Activated T-helper 2 cell treated with anti-CD3 and anti-CD28 coated beads, Interferon-gamma antibody, Interleukin-2, Interleukin-4, amounts not matched to agents 10 μg/mL and 5 μg/mL and 100 μg/mL, durations not matched to agents 14 hours and 24 hours and 36 hours (primary cell): ENCODE measurements at regions not wholly inside any gene's neighbourhood (a gene's known extent, or its start where the extent isn't known, plus 50 kb on each side); places are given as distances from the start of the nearest gene placed in this dataset.
"Not testable (repeated sequence)": the region's sequence is repeated elsewhere in the genome, so short reads cannot be mapped to it uniquely, and the experiment has no call there.

Experiments
- DNase-seq: peaks from one replicate; pipeline ENCODE4 v3.0.0; 2021; ENCODE audit warnings: low spot score
- H3K27ac Mint-ChIP-seq: one replicate; pipeline ENCODE4 v1.8.0; 2021; ENCODE audit warnings: mixed read lengths
- H3K27me3 Mint-ChIP-seq: one replicate; pipeline ENCODE4 v1.8.0; 2021; ENCODE audit warnings: low read depth, mixed read lengths
- H3K36me3 Mint-ChIP-seq: one replicate; pipeline ENCODE4 v1.8.0; 2021; ENCODE audit warnings: low read depth, mixed read lengths
- H3K4me1 Mint-ChIP-seq: one replicate; pipeline ENCODE4 v1.8.0; 2021; ENCODE audit warnings: low read depth, mixed read lengths
- H3K4me3 Mint-ChIP-seq: one replicate; pipeline ENCODE4 v1.8.0; 2021; ENCODE audit warnings: low read depth, mild to moderate bottlenecking, moderate library complexity, mixed read lengths
- H3K9me3 Mint-ChIP-seq: one replicate; pipeline ENCODE4 v1.8.0; 2021; ENCODE audit warnings: mixed read lengths
- intact Hi-C: fragments of 100-400 bp; cut with micrococcal nuclease; formaldehyde crosslinking; loops from one replicate; pipeline ENCODE4 v1.15.1; 2023

GRCh38 chr5:105230516-105231157 is 1668.0 kb upstream of the NUDT12 start:
- Mint-ChIP-seq H3K27me3 (no peaks in the 10 kb centered on the region), H3K36me3 (no peaks in the 10 kb centered on the region), H3K4me3 (no peak overlapping the region), H3K4me1 (no peaks in the 10 kb centered on the region), H3K9me3 (peaks cover 18% of the 10 kb centered on the region), H3K27ac (no peak overlapping the region)
- DNase-seq, result no peak
- intact Hi-C loops, result no loop called here

- intact Hi-C loops, result no loop called here
- Mint-ChIP-seq H3K27ac (no peak overlapping the region), H3K4me3 (no peak overlapping the region), H3K4me1 (no peaks in the 10 kb centered on the region), H3K9me3 (peaks cover 22% of the 10 kb centered on the region), H3K27me3 (no peaks in the 10 kb centered on the region), H3K36me3 (no peaks in the 10 kb centered on the region)
- DNase-seq, result no peak
These were observed 1655.4 kb upstream of the NUDT12 start for GRCh38 chr5:105218018-105218417.

GRCh38 chr5:105213078-105213477 is 1650.5 kb upstream of the NUDT12 start:
- Mint-ChIP-seq H3K4me1 (no peaks in the 10 kb centered on the region), H3K36me3 (no peaks in the 10 kb centered on the region), H3K27me3 (no peaks in the 10 kb centered on the region), H3K4me3 (no peak overlapping the region), H3K9me3 (peaks cover 34% of the 10 kb centered on the region), H3K27ac (no peak overlapping the region)
- intact Hi-C loops, result no loop called here
- no peak for DNase-seq

- Mint-ChIP-seq H3K9me3 (peaks cover 27% of the 10 kb centered on the region), H3K27me3 (no peaks in the 10 kb centered on the region), H3K27ac (no peak overlapping the region), H3K36me3 (no peaks in the 10 kb centered on the region), H3K4me1 (no peaks in the 10 kb centered on the region), H3K4me3 (no peak overlapping the region)
- intact Hi-C loops, result no loop called here
- DNase-seq, result no peak
These were observed 1644.5 kb upstream of the NUDT12 start for GRCh38 chr5:105207066-105207465.

- Mint-ChIP-seq H3K4me3 (no peak overlapping the region), H3K27me3 (no peaks in the 10 kb centered on the region), H3K36me3 (no peaks in the 10 kb centered on the region), H3K27ac (no peak overlapping the region), H3K9me3 (peaks cover 41% of the 10 kb centered on the region), H3K4me1 (no peaks in the 10 kb centered on the region)
- intact Hi-C loops, result no loop called here
- no peak for DNase-seq
These were observed 1634.9 kb upstream of the NUDT12 start for GRCh38 chr5:105197531-105197930.

- H3K9me3 Mint-ChIP-seq, result peaks cover 30% of the 10 kb centered on the region
- no peak for DNase-seq
- no peaks in the 10 kb centered on the region for H3K36me3 Mint-ChIP-seq
- no peaks in the 10 kb centered on the region for H3K4me1 Mint-ChIP-seq
- H3K27me3 Mint-ChIP-seq, result no peaks in the 10 kb centered on the region
- H3K27ac Mint-ChIP-seq, result no peak overlapping the region
- intact Hi-C loops, result no loop called here
- H3K4me3 Mint-ChIP-seq, result no peak overlapping the region
These were observed 1633.2 kb upstream of the NUDT12 start for GRCh38 chr5:105195765-105196164.

GRCh38 chr5:105172918-105173317 is 1610.3 kb upstream of the NUDT12 start:
- H3K36me3 Mint-ChIP-seq, result no peaks in the 10 kb centered on the region
- intact Hi-C loops, result no loop called here
- no peaks in the 10 kb centered on the region for H3K27me3 Mint-ChIP-seq
- no peak overlapping the region for H3K27ac Mint-ChIP-seq
- DNase-seq, result no peak
- H3K9me3 Mint-ChIP-seq, result peaks cover 29% of the 10 kb centered on the region
- H3K4me3 Mint-ChIP-seq, result no peak overlapping the region
- no peaks in the 10 kb centered on the region for H3K4me1 Mint-ChIP-seq

GRCh38 chr5:105168806-105169205 is 1606.2 kb upstream of the NUDT12 start:
- Mint-ChIP-seq H3K27ac (no peak overlapping the region), H3K4me1 (no peaks in the 10 kb centered on the region), H3K27me3 (no peaks in the 10 kb centered on the region), H3K4me3 (no peak overlapping the region), H3K9me3 (peaks cover 26% of the 10 kb centered on the region), H3K36me3 (no peaks in the 10 kb centered on the region)
- DNase-seq, result no peak
- intact Hi-C loops, result no loop called here

GRCh38 chr5:105167092-105167491 is 1604.5 kb upstream of the NUDT12 start:
- Mint-ChIP-seq H3K27me3 (no peaks in the 10 kb centered on the region), H3K4me1 (no peaks in the 10 kb centered on the region), H3K27ac (no peak overlapping the region), H3K4me3 (no peak overlapping the region), H3K9me3 (peaks cover 33% of the 10 kb centered on the region), H3K36me3 (no peaks in the 10 kb centered on the region)
- DNase-seq, result no peak
- intact Hi-C loops, result no loop called here

GRCh38 chr5:105163547-105163946 is 1601.0 kb upstream of the NUDT12 start:
- no peak for DNase-seq
- intact Hi-C loops, result no loop called here
- H3K4me1 Mint-ChIP-seq, result no peaks in the 10 kb centered on the region
- H3K36me3 Mint-ChIP-seq, result no peaks in the 10 kb centered on the region
- H3K4me3 Mint-ChIP-seq, result no peak overlapping the region
- H3K27ac Mint-ChIP-seq, result no peak overlapping the region
- H3K9me3 Mint-ChIP-seq, result peaks cover 37% of the 10 kb centered on the region
- no peaks in the 10 kb centered on the region for H3K27me3 Mint-ChIP-seq

- H3K27me3 Mint-ChIP-seq, DNase-seq, H3K27ac Mint-ChIP-seq, H3K4me1 Mint-ChIP-seq, intact Hi-C loops, H3K36me3 Mint-ChIP-seq, H3K4me3 Mint-ChIP-seq: not testable (repeated sequence)
- peaks cover 28% of the 10 kb centered on the region for H3K9me3 Mint-ChIP-seq
These were observed 1600.0 kb upstream of the NUDT12 start for GRCh38 chr5:105162557-105162956.

GRCh38 chr5:105158526-105158925 is 1595.9 kb upstream of the NUDT12 start:
- H3K4me1 Mint-ChIP-seq, result no peaks in the 10 kb centered on the region
- no peak overlapping the region for H3K27ac Mint-ChIP-seq
- no peaks in the 10 kb centered on the region for H3K36me3 Mint-ChIP-seq
- H3K9me3 Mint-ChIP-seq, result peaks cover 47% of the 10 kb centered on the region
- no peaks in the 10 kb centered on the region for H3K27me3 Mint-ChIP-seq
- intact Hi-C loops, result no loop called here
- no peak for DNase-seq
- no peak overlapping the region for H3K4me3 Mint-ChIP-seq

- Mint-ChIP-seq H3K4me1 (no peaks in the 10 kb centered on the region), H3K9me3 (peaks cover 32% of the 10 kb centered on the region), H3K4me3 (no peak overlapping the region), H3K36me3 (no peaks in the 10 kb centered on the region), H3K27me3 (no peaks in the 10 kb centered on the region), H3K27ac (no peak overlapping the region)
- intact Hi-C loops, result no loop called here
- DNase-seq, result no peak
These were observed 1587.7 kb upstream of the NUDT12 start for GRCh38 chr5:105150323-105150722.

- DNase-seq, result no peak
- H3K4me1 Mint-ChIP-seq, result no peaks in the 10 kb centered on the region
These were observed 1584.3 kb upstream of the NUDT12 start for GRCh38 chr5:105146867-105147266.

More at GRCh38 chr5:105146867-105147266, 1584.3 kb upstream of the NUDT12 start:
- intact Hi-C loops, result no loop called here
- Mint-ChIP-seq H3K4me3 (no peak overlapping the region), H3K36me3 (no peaks in the 10 kb centered on the region), H3K27me3 (no peaks in the 10 kb centered on the region), H3K27ac (no peak overlapping the region), H3K9me3 (peaks cover 5% of the 10 kb centered on the region)
